NK-92 treated with Interleukin-12 subunit alpha and Interleukin-12 subunit beta, amount 100 ng/mL, for 24 hours (cell line): ENCODE measurements at regions not wholly inside any gene's neighbourhood (a gene's known extent, or its start where the extent isn't known, plus 50 kb on each side); places are given as distances from the start of the nearest gene placed in this dataset.
"Not testable (repeated sequence)": the region's sequence is repeated elsewhere in the genome, so short reads cannot be mapped to it uniquely, and the experiment has no call there.

ENCODE experiments used
- DNase-seq: peaks from one replicate; lab custom pipeline; 2025; lab: John Stamatoyannopoulos, UW

GRCh38 chr14:34300330-34300729 is 161.7 kb downstream of the SPTSSA start:
- DNase-seq, result no peak

- no peak for DNase-seq
These were observed 162.7 kb downstream of the SPTSSA start for GRCh38 chr14:34299360-34299759.

- DNase-seq, result no peak
These were observed 164.1 kb downstream of the SPTSSA start for GRCh38 chr14:34297786-34298520.

GRCh38 chr14:34283590-34283989 is 178.4 kb downstream of the SPTSSA start:
- DNase-seq, result no peak

GRCh38 chr14:34277191-34277590 is 184.8 kb downstream of the SPTSSA start:
- no peak for DNase-seq

GRCh38 chr14:34275530-34275929 is 186.5 kb downstream of the SPTSSA start:
- DNase-seq, result no peak

GRCh38 chr14:34275078-34275477 is 187.0 kb downstream of the SPTSSA start:
- DNase-seq, result no peak

- DNase-seq, result not testable (repeated sequence)
These were observed 188.3 kb downstream of the SPTSSA start for GRCh38 chr14:34273716-34274115.

- DNase-seq, result no peak
These were observed 191.7 kb downstream of the SPTSSA start for GRCh38 chr14:34270361-34270760.

- DNase-seq, result no peak
These were observed 195.7 kb downstream of the SPTSSA start for GRCh38 chr14:34266344-34266743.

- DNase-seq, result no peak
These were observed 199.7 kb downstream of the SPTSSA start for GRCh38 chr14:34262127-34262910.

GRCh38 chr14:34259996-34260395 is 202.0 kb downstream of the SPTSSA start:
- no peak for DNase-seq

GRCh38 chr14:34258318-34258717 is 203.7 kb downstream of the SPTSSA start:
- DNase-seq, result no peak

GRCh38 chr14:34257505-34257904 is 204.5 kb downstream of the SPTSSA start:
- DNase-seq, result no peak

GRCh38 chr14:34256223-34256622 is 205.8 kb downstream of the SPTSSA start:
- no peak for DNase-seq

GRCh38 chr14:34254571-34254970 is 207.5 kb downstream of the SPTSSA start:
- no peak for DNase-seq

- DNase-seq, result no peak
These were observed 208.0 kb downstream of the SPTSSA start for GRCh38 chr14:34254031-34254430.

GRCh38 chr14:34252227-34252626 is 209.8 kb downstream of the SPTSSA start:
- no peak for DNase-seq

- DNase-seq, result no peak
These were observed 210.4 kb downstream of the SPTSSA start for GRCh38 chr14:34251662-34252061.

- DNase-seq, result no peak
These were observed 211.1 kb downstream of the SPTSSA start for GRCh38 chr14:34250959-34251358.

GRCh38 chr14:34247605-34248004 is 214.4 kb downstream of the SPTSSA start:
- no peak for DNase-seq

- no peak for DNase-seq
These were observed 215.8 kb downstream of the SPTSSA start for GRCh38 chr14:34246206-34246605.

- DNase-seq, result no peak
These were observed 218.6 kb downstream of the SPTSSA start for GRCh38 chr14:34243401-34243800.
